MM.1S (cell line): ENCODE measurements at regions not wholly inside any gene's neighbourhood (a gene's known extent, or its start where the extent isn't known, plus 50 kb on each side); places are given as distances from the start of the nearest gene placed in this dataset.

Experiments used
- CTCF ChIP-seq: fragments of 300-600 bp; sonication (generic); IDR thresholded peaks from 2 replicates; pipeline ENCODE4 v1.5.1; 2016; ENCODE audit warnings: antibody characterized with exemption, low read length, mixed read lengths
- EZH2 ChIP-seq: fragments of 300-600 bp; sonication (generic); optimal IDR thresholded peaks from 2 replicates; pipeline ENCODE3; 2017; ENCODE audit warnings: low read depth, mild to moderate bottlenecking, antibody characterized with exemption, low read length, mixed read lengths
- EZH2phosphoT487 ChIP-seq: fragments of 300-600 bp; sonication (generic); IDR thresholded peaks from 2 replicates; pipeline ENCODE4 v1.6.1; 2018; ENCODE audit warnings: antibody characterized with exemption, low read length

GRCh38 chr10:88062385-88062784, 199.0 kb downstream of the PTEN start:
- TF ChIP-seq CTCF (no peak), EZH2phosphoT487 (no peak), EZH2 (no peak)
